HEK293 (cell line): ENCODE measurements at regions not wholly inside any gene's neighbourhood (a gene's known extent, or its start where the extent isn't known, plus 50 kb on each side); places are given as distances from the start of the nearest gene placed in this dataset.

ENCODE experiments used
- CTCF ChIA-PET: fragments of 350-600 bp; formaldehyde crosslinking; extraction: SDS; loops from one replicate; lab custom pipeline; 2021; ENCODE audit warnings: antibody characterized with exemption; lab: Yijun Ruan, JAX
- POLR2A ChIA-PET: fragments of 300-600 bp; formaldehyde crosslinking; extraction: SDS; loops from one replicate; lab custom pipeline; 2020; ENCODE audit warnings: antibody characterized with exemption, inconsistent platforms; lab: Yijun Ruan, JAX
- H3K27ac ChIP-seq: fragments of 200-500 bp; sonication (Bioruptor generic); 2 replicates; pipeline ENCODE4 v1.5.1; 2014; ENCODE audit warnings: low read depth, low read length, control low read depth, inconsistent platforms; ENCODE audit errors: extremely low read depth
- H3K36me3 ChIP-seq, 2 experiments: fragments of 200-500 bp in 1 of 2; sonication (Bioruptor generic) in 1 of 2; 1 replicate in 1 of 2; 2 replicates in 1 of 2; pipeline ENCODE4 v1.5.1; 2014 to 2017; ENCODE audit warnings: inconsistent platforms in 2 of 2, low read length in 2 of 2; ENCODE audit not compliant: control insufficient read depth in 2 of 2, insufficient read depth in 1 of 2
- H3K4me1 ChIP-seq: fragments of 200-500 bp; sonication (Bioruptor generic); 2 replicates; pipeline ENCODE4 v1.5.1; 2014; ENCODE audit warnings: mild to moderate bottlenecking, low read length, inconsistent platforms; ENCODE audit not compliant: control insufficient read depth, insufficient read depth
- H3K4me3 ChIP-seq: 2 replicates; pipeline ENCODE4 v1.5.1; 2011; ENCODE audit warnings: low read depth, mild to moderate bottlenecking, control low read depth, low read length, moderate library complexity
- H3K9me3 ChIP-seq: fragments of 200-500 bp; sonication (Bioruptor generic); 2 replicates; pipeline ENCODE4 v1.5.1; 2014; ENCODE audit warnings: low read depth, low read length, inconsistent platforms; ENCODE audit not compliant: control insufficient read depth, insufficient read depth
- FEZF1 ChIP-seq: fragments of 450-650 bp; formaldehyde crosslinking; IDR thresholded peaks from 2 replicates; pipeline ENCODE4 v1.5.1; 2016; ENCODE audit warnings: missing biosample characterization, missing genetic modification characterization
- PRDM4 ChIP-seq: fragments of 450-650 bp; formaldehyde crosslinking; IDR thresholded peaks from 2 replicates; pipeline ENCODE4 v1.5.1; 2017; ENCODE audit warnings: missing biosample characterization, missing genetic modification characterization
- YY1 ChIP-seq: fragments of 450-650 bp; formaldehyde crosslinking; IDR thresholded peaks from 2 replicates; pipeline ENCODE4 v1.5.1; 2018; ENCODE audit warnings: missing biosample characterization, missing genetic modification characterization
- YY2 ChIP-seq: fragments of 450-650 bp; formaldehyde crosslinking; IDR thresholded peaks from 2 replicates; pipeline ENCODE4 v1.5.1; 2016; ENCODE audit warnings: missing biosample characterization, missing genetic modification characterization
- ZBTB17 ChIP-seq: fragments of 450-650 bp; formaldehyde crosslinking; IDR thresholded peaks from 2 replicates; pipeline ENCODE4 v1.5.1; 2016; ENCODE audit warnings: missing biosample characterization, missing genetic modification characterization
- ZFP3 ChIP-seq: fragments of 450-650 bp; formaldehyde crosslinking; IDR thresholded peaks from 2 replicates; pipeline ENCODE4 v1.5.1; 2016; ENCODE audit warnings: low read depth, missing biosample characterization, missing genetic modification characterization
- ZFP37 ChIP-seq: fragments of 450-650 bp; formaldehyde crosslinking; IDR thresholded peaks from 2 replicates; pipeline ENCODE4 v1.5.1; 2016; ENCODE audit warnings: missing biosample characterization, missing genetic modification characterization
- ZFP69B ChIP-seq: fragments of 450-650 bp; formaldehyde crosslinking; IDR thresholded peaks from 2 replicates; pipeline ENCODE4 v1.5.1; 2016; ENCODE audit warnings: missing biosample characterization, missing genetic modification characterization
- ZNF138 ChIP-seq: fragments of 450-650 bp; formaldehyde crosslinking; IDR thresholded peaks from 2 replicates; pipeline ENCODE4 v1.5.1; 2016; ENCODE audit warnings: missing biosample characterization, missing genetic modification characterization, borderline replicate concordance
- ZNF280C ChIP-seq: fragments of 450-650 bp; formaldehyde crosslinking; IDR thresholded peaks from 2 replicates; pipeline ENCODE4 v1.5.1; 2016; ENCODE audit warnings: missing biosample characterization, missing genetic modification characterization
- ZNF398 ChIP-seq: fragments of 450-650 bp; formaldehyde crosslinking; IDR thresholded peaks from 2 replicates; pipeline ENCODE4 v1.5.1; 2017; ENCODE audit warnings: missing biosample characterization, missing genetic modification characterization
- ZNF416 ChIP-seq: fragments of 450-650 bp; formaldehyde crosslinking; IDR thresholded peaks from 2 replicates; pipeline ENCODE4 v1.5.1; 2016; ENCODE audit warnings: missing biosample characterization, missing genetic modification characterization
- ZNF449 ChIP-seq: fragments of 450-650 bp; formaldehyde crosslinking; IDR thresholded peaks from 2 replicates; pipeline ENCODE4 v1.5.1; 2017; ENCODE audit warnings: missing biosample characterization, mild to moderate bottlenecking, missing genetic modification characterization, moderate library complexity
- ZNF610 ChIP-seq: fragments of 450-650 bp; formaldehyde crosslinking; IDR thresholded peaks from 2 replicates; pipeline ENCODE4 v1.5.1; 2016; ENCODE audit warnings: missing biosample characterization, missing genetic modification characterization, borderline replicate concordance
- ZNF747 ChIP-seq: fragments of 450-650 bp; formaldehyde crosslinking; IDR thresholded peaks from 2 replicates; pipeline ENCODE4 v1.5.1; 2016; ENCODE audit warnings: missing biosample characterization, missing genetic modification characterization
- ZNF776 ChIP-seq: fragments of 450-650 bp; formaldehyde crosslinking; IDR thresholded peaks from 2 replicates; pipeline ENCODE4 v1.5.0; 2017; ENCODE audit warnings: missing biosample characterization, missing genetic modification characterization, borderline replicate concordance
- ZNF785 ChIP-seq: fragments of 450-650 bp; formaldehyde crosslinking; IDR thresholded peaks from 2 replicates; pipeline ENCODE4 v1.5.1; 2016; ENCODE audit warnings: missing biosample characterization, missing genetic modification characterization

GRCh38 chr13:85536706-85537105 lies 262.5 kb downstream of the SLITRK6 start (continued):
- TF ChIP-seq ZNF449 (tag by site-specific recombination), result no peak
- no peak for TF ChIP-seq ZNF280C (tag by site-specific recombination)

GRCh38 chr13:85535316-85536084 lies 263.7 kb downstream of the SLITRK6 start:
- Histone ChIP-seq H3K27ac (no peak overlapping the region), H3K4me1 (no peaks in the 10 kb centered on the region), H3K4me3 (no peak overlapping the region), H3K36me3 (no peaks in the 10 kb centered on the region), H3K9me3 (no peaks in the 10 kb centered on the region)
- no peak for TF ChIP-seq ZNF785 (tag by site-specific recombination)
- no peak for TF ChIP-seq ZNF776 (tag by site-specific recombination)
- TF ChIP-seq ZNF138 (tag by site-specific recombination), result no peak
- no peak for TF ChIP-seq YY1 (tag by site-specific recombination)
- no peak for TF ChIP-seq ZNF416 (tag by site-specific recombination)
- no peak for TF ChIP-seq ZFP3 (tag by site-specific recombination)
- TF ChIP-seq FEZF1 (tag by site-specific recombination), result no peak
- TF ChIP-seq ZNF398 (tag by site-specific recombination), result no peak
- TF ChIP-seq ZFP37 (tag by site-specific recombination), result no peak
- no peak for TF ChIP-seq ZFP69B (tag by site-specific recombination)
- no peak for TF ChIP-seq PRDM4
- TF ChIP-seq ZNF449 (tag by site-specific recombination), result no peak
- TF ChIP-seq ZNF610 (tag by site-specific recombination), result no peak
- no peak for TF ChIP-seq YY2
- no peak for TF ChIP-seq ZBTB17 (tag by site-specific recombination)
- TF ChIP-seq ZNF747 (tag by site-specific recombination), result no peak
- ChIA-PET CTCF (no interaction called here), POLR2A (no interaction called here)
